ENCODE measurements at regions not wholly inside any gene's neighbourhood (a gene's known extent, or its start where the extent isn't known, plus 50 kb on each side); places are given as distances from the start of the nearest gene placed in this dataset.

GRCh38 chr13:111418101-111418500 lies 97.7 kb downstream of the TEX29 start:
- TF ChIP-seq CTCF (IDR thresholded peaks at IDR 0.05) (no peak), EP300 (IDR thresholded peaks at IDR 0.05) (no peak), POLR2A (IDR thresholded peaks at IDR 0.05; ENCODE audit: low read depth) (no peak)

All from esophagus muscularis mucosa (tissue), 4 donors.